ENCODE measurements at regions not wholly inside any gene's neighbourhood (a gene's known extent, or its start where the extent isn't known, plus 50 kb on each side); places are given as distances from the start of the nearest gene placed in this dataset.

DNA sequence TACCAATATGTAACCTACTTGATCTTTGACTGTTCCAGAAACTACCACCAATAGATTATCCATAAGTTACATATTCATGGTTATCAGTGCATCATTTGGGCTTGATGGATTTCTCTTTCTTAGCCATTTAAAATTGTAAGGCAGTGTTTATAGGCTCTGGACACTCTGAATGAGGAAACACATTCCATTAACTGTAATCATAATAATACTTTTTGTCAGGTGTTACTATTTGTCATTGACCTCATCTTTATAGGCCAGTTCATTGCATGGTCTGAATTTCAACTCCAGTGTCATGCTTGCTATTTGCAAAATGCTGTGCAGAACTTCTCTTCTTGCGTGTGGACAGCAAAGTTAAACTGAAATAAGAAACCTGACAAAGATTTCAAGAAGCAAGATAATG, 1340.2 kb upstream of the ZEB2 start (continued):
- TF ChIP-seq, protein P1, sequence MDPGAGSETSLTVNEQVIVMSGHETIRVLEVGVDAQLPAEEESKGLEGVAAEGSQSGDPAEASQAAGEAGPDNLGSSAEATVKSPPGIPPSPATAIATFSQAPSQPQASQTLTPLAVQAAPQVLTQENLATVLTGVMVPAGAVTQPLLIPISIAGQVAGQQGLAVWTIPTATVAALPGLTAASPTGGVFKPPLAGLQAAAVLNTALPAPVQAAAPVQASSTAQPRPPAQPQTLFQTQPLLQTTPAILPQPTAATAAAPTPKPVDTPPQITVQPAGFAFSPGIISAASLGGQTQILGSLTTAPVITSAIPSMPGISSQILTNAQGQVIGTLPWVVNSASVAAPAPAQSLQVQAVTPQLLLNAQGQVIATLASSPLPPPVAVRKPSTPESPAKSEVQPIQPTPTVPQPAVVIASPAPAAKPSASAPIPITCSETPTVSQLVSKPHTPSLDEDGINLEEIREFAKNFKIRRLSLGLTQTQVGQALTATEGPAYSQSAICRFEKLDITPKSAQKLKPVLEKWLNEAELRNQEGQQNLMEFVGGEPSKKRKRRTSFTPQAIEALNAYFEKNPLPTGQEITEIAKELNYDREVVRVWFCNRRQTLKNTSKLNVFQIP (CRISPR knock-in tag; IDR thresholded peaks at IDR 0.05; ENCODE audit: borderline replicate concordance, low read depth): no peak
- TF ChIP-seq RARB (CRISPR knock-in tag; IDR thresholded peaks at IDR 0.05): no peak

DNA sequence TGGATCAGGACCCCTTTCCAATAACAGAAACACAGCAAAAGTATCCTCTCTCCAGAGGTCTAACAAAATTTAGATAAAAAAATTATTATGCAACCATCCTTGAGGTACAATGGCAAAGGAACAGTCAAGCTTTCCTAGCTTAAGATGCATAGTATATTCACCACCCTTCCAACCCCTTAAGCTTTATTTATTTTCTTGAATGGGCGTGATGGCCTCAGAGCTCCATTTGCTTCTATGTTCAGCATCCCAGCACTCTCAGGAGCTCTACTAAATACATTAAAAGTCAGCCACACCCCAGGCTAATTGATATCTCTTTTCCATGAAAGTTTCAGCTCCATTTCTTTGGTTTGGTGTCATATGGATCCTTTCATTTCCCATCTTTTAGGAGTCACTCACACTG, 1335.2 kb upstream of the ZEB2 start:
- TF ChIP-seq CREB5 (CRISPR knock-in tag; IDR thresholded peaks at IDR 0.05; ENCODE audit: low read depth): no peak
- no peak for TF ChIP-seq ZNF70 (CRISPR knock-in tag; IDR thresholded peaks at IDR 0.05)
- TF ChIP-seq ESRRG (CRISPR knock-in tag; IDR thresholded peaks at IDR 0.05): no peak
- TF ChIP-seq, protein P2, sequence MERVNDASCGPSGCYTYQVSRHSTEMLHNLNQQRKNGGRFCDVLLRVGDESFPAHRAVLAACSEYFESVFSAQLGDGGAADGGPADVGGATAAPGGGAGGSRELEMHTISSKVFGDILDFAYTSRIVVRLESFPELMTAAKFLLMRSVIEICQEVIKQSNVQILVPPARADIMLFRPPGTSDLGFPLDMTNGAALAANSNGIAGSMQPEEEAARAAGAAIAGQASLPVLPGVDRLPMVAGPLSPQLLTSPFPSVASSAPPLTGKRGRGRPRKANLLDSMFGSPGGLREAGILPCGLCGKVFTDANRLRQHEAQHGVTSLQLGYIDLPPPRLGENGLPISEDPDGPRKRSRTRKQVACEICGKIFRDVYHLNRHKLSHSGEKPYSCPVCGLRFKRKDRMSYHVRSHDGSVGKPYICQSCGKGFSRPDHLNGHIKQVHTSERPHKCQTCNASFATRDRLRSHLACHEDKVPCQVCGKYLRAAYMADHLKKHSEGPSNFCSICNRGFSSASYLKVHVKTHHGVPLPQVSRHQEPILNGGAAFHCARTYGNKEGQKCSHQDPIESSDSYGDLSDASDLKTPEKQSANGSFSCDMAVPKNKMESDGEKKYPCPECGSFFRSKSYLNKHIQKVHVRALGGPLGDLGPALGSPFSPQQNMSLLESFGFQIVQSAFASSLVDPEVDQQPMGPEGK (CRISPR knock-in tag; IDR thresholded peaks at IDR 0.05; ENCODE audit: borderline replicate concordance): no peak
- no peak for TF ChIP-seq CSRNP3 (CRISPR knock-in tag; IDR thresholded peaks at IDR 0.05)
- no peak for TF ChIP-seq PPARA (CRISPR knock-in tag; IDR thresholded peaks at IDR 0.05; ENCODE audit: borderline replicate concordance)
- TF ChIP-seq ZNF8 (CRISPR knock-in tag; IDR thresholded peaks at IDR 0.05): no peak
- TF ChIP-seq, protein P1 (CRISPR knock-in tag; IDR thresholded peaks at IDR 0.05; ENCODE audit: borderline replicate concordance, low read depth): no peak
- TF ChIP-seq GLIS3 (CRISPR knock-in tag; IDR thresholded peaks at IDR 0.05): no peak
- no peak for TF ChIP-seq TSHZ2 (CRISPR knock-in tag; IDR thresholded peaks at IDR 0.05)
- no peak for TF ChIP-seq TCF4 (CRISPR knock-in tag; IDR thresholded peaks at IDR 0.05; ENCODE audit: borderline replicate concordance)
- no peak for TF ChIP-seq BACH2 (CRISPR knock-in tag; IDR thresholded peaks at IDR 0.05; ENCODE audit: borderline replicate concordance)
- TF ChIP-seq RARB (CRISPR knock-in tag; IDR thresholded peaks at IDR 0.05): no peak
- no peak for TF ChIP-seq ZFP30 (CRISPR knock-in tag; IDR thresholded peaks at IDR 0.05)
- TF ChIP-seq OSR1 (CRISPR knock-in tag; IDR thresholded peaks at IDR 0.05): no peak
- TF ChIP-seq SNAI2 (CRISPR knock-in tag; IDR thresholded peaks at IDR 0.05): no peak
- TF ChIP-seq ZFP3 (CRISPR knock-in tag; IDR thresholded peaks at IDR 0.05): no peak
- TF ChIP-seq ZNF565 (CRISPR knock-in tag; conservative IDR thresholded peaks at IDR 0.05; ENCODE audit: low read depth): no peak
- no peak for TF ChIP-seq ISL1 (CRISPR knock-in tag; IDR thresholded peaks at IDR 0.05)
- no peak for TF ChIP-seq TOX (CRISPR knock-in tag; IDR thresholded peaks at IDR 0.05; ENCODE audit: borderline replicate concordance)
- no peak for ATAC-seq
